Head of caudate nucleus (tissue), 42 donors: ENCODE measurements at regions not wholly inside any gene's neighbourhood (a gene's known extent, or its start where the extent isn't known, plus 50 kb on each side); places are given as distances from the start of the nearest gene placed in this dataset.
"Not testable (repeated sequence)": the region's sequence is repeated elsewhere in the genome, so short reads cannot be mapped to it uniquely, and the experiment has no call there.

Experiments used
- DNase-seq, 42 donors: peaks; one replicate each; pipeline versions ENCODE4 v3.0.0 to v3.0.0-alpha.2; 2020 to 2021; ENCODE audit warnings: mixed read lengths in 7 of 42
- intact Hi-C: fragments of 100-400 bp; cut with DNase I; formaldehyde crosslinking; loops from one replicate; pipeline ENCODE4 v1.15.0; 2022

GRCh38 chr13:102538938-102539337, 57.8 kb upstream of the TPP2 start:
- DNase-seq: no peak
- intact Hi-C loops: no loop called here

GRCh38 chr13:102536695-102537485, 59.9 kb upstream of the TPP2 start:
- intact Hi-C loops: no loop called here

GRCh38 chr13:102536196-102536595, 60.6 kb upstream of the TPP2 start:
- no peak for DNase-seq
- intact Hi-C loops: no loop called here

More at GRCh38 chr13:102536695-102537485, 59.9 kb upstream of the TPP2 start:
- no peak for DNase-seq

DNA sequence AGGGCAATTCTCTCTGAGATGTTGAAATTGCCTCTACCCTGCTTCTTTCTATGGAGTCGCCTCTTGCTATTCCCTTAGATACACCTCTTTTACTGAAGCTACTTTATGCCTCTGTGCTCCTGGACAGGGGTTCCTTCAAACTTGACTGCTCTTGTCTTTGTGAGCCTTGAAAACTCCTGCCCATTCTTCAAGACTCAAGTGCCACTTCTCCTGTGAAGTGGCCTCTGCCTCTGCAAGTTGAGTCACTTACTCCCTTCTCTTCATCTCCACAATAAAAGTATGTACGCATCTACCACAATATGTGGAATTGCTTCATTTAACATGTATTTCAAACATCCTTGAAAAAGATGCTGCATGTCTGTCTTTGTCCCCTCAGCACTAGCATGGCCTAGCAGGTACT, 66.0 kb upstream of the TPP2 start:
- DNase-seq: no peak
- intact Hi-C loops: no loop called here

DNA sequence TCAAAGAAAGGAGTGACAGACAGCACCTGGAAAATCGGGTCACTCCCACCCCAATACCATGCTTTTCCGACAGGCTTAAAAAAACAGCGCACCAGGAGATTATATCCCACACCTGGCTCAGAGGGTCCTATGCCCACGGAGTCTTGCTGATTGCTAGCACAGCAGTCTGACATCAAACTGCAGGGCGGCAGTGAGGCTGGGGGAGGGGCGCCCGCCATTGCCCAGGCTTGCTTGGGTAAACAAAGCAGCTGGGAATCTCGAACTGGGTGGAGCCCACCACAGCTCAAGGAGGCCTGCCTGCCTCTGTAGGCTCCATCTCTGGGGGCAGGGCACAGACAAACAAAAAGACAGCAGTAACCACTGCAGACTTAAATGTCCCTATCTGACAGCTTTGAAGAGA, 74.5 kb upstream of the TPP2 start:
- DNase-seq, intact Hi-C loops: not testable (repeated sequence)

GRCh38 chr13:102517959-102518358, 78.8 kb upstream of the TPP2 start:
- intact Hi-C loops: no loop called here
- peak in 10 of 42 donors; percentile 4 to 51 (median 14) for DNase-seq

DNA sequence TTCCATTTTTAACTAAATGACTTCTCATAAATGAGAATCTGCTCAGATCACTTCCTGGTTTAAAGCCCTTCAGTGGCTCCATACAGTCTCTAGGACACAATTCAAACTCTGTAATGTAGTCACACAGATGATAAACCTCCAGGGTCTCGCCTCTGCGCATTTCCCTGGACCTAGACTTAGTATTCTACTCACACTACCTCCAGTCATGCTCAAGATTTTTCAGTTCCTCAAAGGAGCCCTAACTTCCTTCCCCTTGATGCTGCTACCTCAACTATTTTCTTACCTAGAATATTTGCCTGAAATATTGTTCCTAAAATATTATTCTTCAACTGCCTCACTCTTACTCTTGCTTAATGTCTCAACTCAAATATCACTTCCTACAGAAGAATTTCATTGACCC, 86.7 kb upstream of the TPP2 start:
- intact Hi-C loops: no loop called here
- DNase-seq: no peak

DNA sequence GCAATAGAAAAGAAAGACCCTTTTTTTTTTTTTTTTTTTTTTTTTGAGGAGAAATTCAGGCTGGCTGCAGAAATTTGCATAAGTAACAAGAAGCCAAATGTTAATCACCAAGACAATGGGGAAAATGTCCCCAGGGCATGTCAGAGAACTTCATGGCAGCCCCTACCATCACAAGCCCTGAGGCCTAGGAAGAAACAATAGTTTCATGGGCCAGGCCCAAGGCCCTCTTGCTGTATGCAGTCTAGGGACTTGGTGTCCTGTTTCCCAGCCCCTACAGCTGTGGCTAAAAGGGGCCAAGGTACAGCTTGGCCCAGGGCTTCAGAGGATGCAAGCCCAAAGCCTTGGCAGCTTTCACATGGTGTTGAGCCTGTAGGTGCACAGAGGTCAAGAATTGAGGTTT, 88.4 kb upstream of the TPP2 start:
- intact Hi-C loops: no loop called here
- DNase-seq: no peak

DNA sequence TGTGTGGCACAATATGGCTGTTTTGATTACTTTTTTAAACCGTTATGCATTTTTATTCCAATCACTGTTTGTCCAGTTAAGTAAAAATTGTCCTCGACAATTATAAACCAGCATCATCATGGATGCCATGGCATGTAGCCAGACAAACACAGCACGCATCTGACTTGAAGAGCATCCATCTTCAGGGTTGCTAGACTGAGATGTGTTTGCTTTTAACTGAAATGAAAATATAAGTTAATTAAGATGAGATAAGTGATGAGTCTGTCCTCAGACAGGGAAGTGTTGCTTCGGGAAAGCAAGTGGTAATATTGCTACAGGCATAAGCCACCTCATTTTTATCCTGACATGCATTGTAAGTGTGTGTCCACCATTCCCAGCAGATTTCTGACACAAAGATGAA, 92.8 kb upstream of the TPP2 start:
- DNase-seq: no peak
- intact Hi-C loops: no loop called here

DNA sequence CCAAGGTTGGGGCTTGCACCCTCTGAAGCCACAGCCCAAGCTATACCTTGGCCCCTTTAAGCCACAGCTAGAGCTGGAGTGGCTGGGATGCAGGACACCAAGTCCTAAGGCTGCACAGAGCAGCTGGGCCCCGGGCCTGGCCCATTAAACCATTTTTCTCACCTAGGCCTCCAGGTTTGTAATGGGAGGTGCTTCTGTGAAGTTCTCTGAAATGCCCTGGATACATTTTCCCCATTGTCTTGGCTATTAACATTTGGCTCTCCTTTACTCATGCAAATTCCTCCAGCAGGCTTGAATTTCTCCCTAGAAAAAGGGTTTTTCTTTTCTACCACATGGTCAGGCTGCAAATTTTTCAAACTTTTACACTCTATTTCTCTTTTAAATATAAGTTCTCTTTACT, 93.8 kb upstream of the FGF14 start:
- intact Hi-C loops: no loop called here

GRCh38 chr13:102487330-102487729, 85.5 kb upstream of the FGF14 start:
- no peak for DNase-seq
- intact Hi-C loops: no loop called here

More for the DNA sequence above, 93.8 kb upstream of the FGF14 start:
- no peak for DNase-seq

- intact Hi-C loops: no loop called here
- DNase-seq: peak in 1 of 42 donors; percentile 19
Measured at GRCh38 chr13:102484329-102484728, 82.5 kb upstream of the FGF14 start.

DNA sequence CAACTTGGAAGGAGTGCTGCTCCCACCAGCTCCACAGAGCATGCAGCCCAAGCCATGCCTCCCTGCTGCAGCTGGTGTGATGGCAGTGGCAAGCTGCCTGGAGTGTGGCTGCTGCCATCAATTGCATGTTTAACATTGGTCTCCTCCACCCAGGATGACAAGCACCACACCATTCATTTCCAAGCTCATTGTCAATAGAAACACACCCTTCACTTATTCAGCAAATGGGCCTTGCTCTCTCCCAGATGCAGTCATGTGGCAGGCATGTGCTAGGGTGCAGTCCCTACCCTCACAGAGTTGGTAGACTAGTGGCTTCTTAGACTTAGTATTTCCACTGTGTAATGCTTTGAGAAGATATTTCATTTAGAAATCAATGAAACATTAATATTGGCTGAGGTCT, 70.8 kb upstream of the FGF14 start:
- intact Hi-C loops: no loop called here
- DNase-seq: no peak

DNA sequence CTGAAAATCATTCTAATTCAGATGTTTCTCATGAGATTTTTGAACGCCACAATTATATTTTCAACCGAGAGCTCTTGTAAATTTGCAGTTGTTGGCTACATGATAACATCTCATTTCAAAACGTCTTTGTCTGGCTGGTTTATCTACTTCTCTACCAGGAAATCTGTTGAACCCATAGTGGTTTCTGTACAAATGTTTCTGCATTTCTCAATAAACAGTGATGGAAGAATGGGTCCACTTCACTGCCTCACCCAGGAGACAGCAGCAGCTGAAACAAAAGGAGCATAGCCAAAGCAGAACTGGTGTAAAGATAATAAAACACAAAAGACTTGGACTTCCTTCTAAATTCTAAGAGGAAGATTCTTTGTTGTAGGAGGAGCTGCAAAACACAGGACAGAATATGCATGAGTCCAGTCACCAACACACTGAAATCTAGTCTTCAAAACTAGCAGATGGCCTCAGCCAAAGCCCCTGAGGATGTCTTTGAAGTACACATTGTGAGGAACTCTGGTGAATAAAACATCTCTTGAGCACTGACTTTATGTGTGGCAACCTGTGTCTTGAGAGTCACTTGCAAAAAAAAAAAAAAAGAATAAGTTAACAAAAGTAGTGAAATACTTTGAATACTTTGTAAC, 68.6 kb upstream of the FGF14 start:
- no peak for DNase-seq
- intact Hi-C loops: no loop called here

- intact Hi-C loops: no loop called here
- DNase-seq: no peak
Measured at GRCh38 chr13:102466610-102467190, 64.9 kb upstream of the FGF14 start.

DNA sequence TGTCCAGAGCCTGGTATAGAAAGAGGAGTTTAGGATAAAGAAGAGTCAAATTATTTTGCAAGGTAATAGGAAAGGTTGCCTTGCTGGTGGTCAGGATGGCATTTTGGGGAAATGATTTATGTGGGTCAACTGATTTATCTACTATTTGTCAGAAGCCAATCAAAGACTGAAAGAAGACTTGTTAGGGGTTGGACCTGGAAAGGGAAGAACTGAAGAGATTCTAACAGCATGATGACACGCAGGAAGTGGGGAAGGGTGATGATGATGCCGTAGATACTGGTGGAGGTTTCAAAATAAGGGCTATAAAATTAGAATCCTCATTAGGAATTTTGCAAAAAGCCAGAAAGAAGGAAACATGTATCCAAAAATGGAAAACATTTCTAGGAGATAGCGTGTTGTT, 60.7 kb upstream of the FGF14 start:
- intact Hi-C loops: no loop called here
- no peak for DNase-seq

GRCh38 chr13:102461302-102461701, 59.5 kb upstream of the FGF14 start:
- no peak for DNase-seq
- intact Hi-C loops: no loop called here

DNA sequence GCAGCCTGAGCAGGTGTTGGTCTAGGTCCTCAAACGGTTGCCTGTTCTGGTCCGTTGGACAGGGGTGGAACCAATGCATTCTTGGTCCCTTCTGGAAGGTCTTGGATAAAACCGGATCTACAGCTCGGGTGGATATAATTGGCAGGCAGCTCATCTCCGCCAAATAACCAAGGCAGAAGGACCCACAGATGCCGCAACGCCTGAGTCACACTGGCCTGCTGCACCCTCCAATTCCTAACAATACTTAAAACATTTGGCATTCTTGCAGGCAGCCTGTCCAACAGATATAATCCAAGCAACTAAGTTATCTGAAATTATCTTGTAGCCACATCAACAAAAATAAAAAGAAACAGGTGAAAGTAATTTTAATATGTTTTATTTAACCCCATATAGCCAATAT, 59.0 kb upstream of the FGF14 start:
- no peak for DNase-seq

DNA sequence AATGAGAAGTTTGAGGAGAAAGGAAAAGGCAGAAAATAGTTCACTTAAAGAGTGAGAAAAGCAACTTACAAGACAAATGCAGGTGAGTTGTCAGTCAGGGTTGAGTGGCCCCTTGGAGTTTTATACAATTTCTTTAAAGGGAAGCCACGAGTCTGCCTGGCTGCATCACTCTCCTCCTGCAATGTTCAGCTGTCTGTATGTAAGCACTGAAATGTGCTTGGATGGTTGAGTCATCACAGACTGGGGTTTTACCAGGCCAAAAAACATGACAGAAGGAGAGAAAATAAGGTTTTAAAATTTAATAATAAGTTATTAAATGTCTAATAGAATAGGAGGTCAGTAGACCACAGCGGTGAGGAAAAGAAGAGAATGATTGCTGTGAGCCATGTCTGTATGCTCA, 51.0 kb upstream of the FGF14 start:
- intact Hi-C loops: loop anchor here (10.0 kb wide), 1 partner anchor 508 kb away; no protein-coding TSS in a partner anchor
- no peak for DNase-seq

More for the DNA sequence above, 59.0 kb upstream of the FGF14 start:
- intact Hi-C loops: no loop called here
